Stimulated activated naive CD8-positive, alpha-beta T cell treated with anti-CD3 and anti-CD28 coated beads, Interleukin-15, Interleukin-2, amounts not matched to agents 100 ng/mL and 50 ng/mL, for 24 hours (primary cell): ENCODE measurements at regions not wholly inside any gene's neighbourhood (a gene's known extent, or its start where the extent isn't known, plus 50 kb on each side); places are given as distances from the start of the nearest gene placed in this dataset.
"Not testable (repeated sequence)": the region's sequence is repeated elsewhere in the genome, so short reads cannot be mapped to it uniquely, and the experiment has no call there.

ENCODE experiments used
- H3K27ac Mint-ChIP-seq: one replicate; pipeline ENCODE4 v1.8.0; 2021; ENCODE audit warnings: mild to moderate bottlenecking, mixed read lengths
- H3K27me3 Mint-ChIP-seq: one replicate; pipeline ENCODE4 v1.8.0; 2021; ENCODE audit warnings: mixed read lengths
- H3K36me3 Mint-ChIP-seq: one replicate; pipeline ENCODE4 v1.8.0; 2021; ENCODE audit warnings: low read depth, mixed read lengths
- H3K4me1 Mint-ChIP-seq: one replicate; pipeline ENCODE4 v1.8.0; 2021; ENCODE audit warnings: low read depth, mixed read lengths
- H3K4me3 Mint-ChIP-seq: one replicate; pipeline ENCODE4 v1.8.0; 2021; ENCODE audit warnings: mild to moderate bottlenecking, mixed read lengths
- H3K9me3 Mint-ChIP-seq: one replicate; pipeline ENCODE4 v1.8.0; 2021; ENCODE audit warnings: mixed read lengths

GRCh38 chr2:160736148-160737028 lies 242.8 kb upstream of the RBMS1 start:
- Mint-ChIP-seq H3K9me3 (no peaks in the 10 kb centered on the region), H3K4me1 (no peaks in the 10 kb centered on the region), H3K36me3 (no peaks in the 10 kb centered on the region), H3K4me3 (no peak overlapping the region), H3K27me3 (peaks cover 6% of the 10 kb centered on the region), H3K27ac (no peak overlapping the region)

DNA sequence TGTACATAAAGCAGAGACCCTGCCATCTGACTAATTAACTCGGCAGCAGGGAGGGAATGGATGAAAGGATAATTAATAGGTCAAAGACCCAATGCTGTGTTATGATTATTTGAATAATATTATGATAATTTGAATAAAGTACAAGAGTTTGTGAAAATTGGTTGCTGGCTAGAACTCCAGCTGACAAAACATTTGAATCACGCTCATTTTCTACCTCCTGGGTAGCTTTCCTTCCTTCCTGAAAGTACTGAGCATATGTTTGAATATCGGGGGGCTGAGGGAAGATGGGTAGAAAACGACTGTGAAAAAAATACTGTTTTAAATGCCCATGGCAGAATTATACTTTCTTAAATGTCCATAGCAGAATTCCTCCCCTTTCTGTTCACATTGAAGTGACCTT lies 243.6 kb upstream of the RBMS1 start:
- H3K4me1 Mint-ChIP-seq = no peaks in the 10 kb centered on the region
- H3K4me3 Mint-ChIP-seq = no peak overlapping the region
- no peaks in the 10 kb centered on the region for H3K9me3 Mint-ChIP-seq
- H3K27me3 Mint-ChIP-seq = peaks cover 6% of the 10 kb centered on the region
- no peak overlapping the region for H3K27ac Mint-ChIP-seq
- H3K36me3 Mint-ChIP-seq = no peaks in the 10 kb centered on the region

DNA sequence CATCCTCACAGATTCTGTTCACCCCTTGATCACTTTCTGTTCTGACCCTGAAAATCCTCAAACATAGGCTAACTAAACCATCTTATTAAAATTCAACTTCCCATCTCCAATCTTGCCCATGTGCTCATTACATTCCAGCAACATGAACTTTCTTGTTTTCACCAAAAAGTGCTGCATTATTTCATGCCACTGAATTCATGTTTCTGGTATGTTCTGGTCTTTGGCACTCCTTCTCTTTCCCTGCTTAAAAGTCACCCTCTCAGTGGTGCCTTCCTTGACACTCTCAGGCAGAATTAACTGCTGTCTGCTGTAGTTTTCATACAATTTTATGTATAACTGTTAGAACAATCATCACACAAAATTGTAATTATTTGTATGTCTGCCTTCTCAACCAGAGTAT lies 247.7 kb upstream of the RBMS1 start:
- H3K9me3 Mint-ChIP-seq = no peaks in the 10 kb centered on the region

DNA sequence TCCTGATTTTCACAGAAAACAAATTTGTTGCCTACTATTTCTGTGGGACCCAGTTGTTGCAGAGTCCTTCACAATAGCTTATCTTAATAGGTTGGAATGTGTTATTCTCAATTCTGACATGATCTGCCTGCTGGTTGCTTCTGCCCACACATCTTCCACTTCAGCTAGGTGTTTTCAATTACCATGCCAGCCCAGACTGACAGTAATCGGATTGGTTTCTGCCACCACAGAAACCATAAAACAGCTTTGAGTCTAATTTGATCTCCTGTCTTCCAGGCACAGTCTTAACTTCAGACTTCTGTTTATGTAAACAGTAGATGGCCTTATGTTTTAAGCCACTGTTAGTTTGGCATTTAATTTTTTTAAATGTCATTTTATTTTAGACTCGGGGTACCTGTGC lies 248.2 kb upstream of the RBMS1 start:
- H3K27me3 Mint-ChIP-seq = peaks cover 3% of the 10 kb centered on the region
- no peaks in the 10 kb centered on the region for H3K36me3 Mint-ChIP-seq
- H3K4me1 Mint-ChIP-seq = no peaks in the 10 kb centered on the region
- no peaks in the 10 kb centered on the region for H3K9me3 Mint-ChIP-seq
- no peak overlapping the region for H3K4me3 Mint-ChIP-seq
- no peak overlapping the region for H3K27ac Mint-ChIP-seq

More for the DNA sequence above, 247.7 kb upstream of the RBMS1 start:
- H3K4me1 Mint-ChIP-seq = no peaks in the 10 kb centered on the region
- no peak overlapping the region for H3K27ac Mint-ChIP-seq
- peaks cover 2% of the 10 kb centered on the region for H3K27me3 Mint-ChIP-seq
- H3K4me3 Mint-ChIP-seq = no peak overlapping the region
- no peaks in the 10 kb centered on the region for H3K36me3 Mint-ChIP-seq

DNA sequence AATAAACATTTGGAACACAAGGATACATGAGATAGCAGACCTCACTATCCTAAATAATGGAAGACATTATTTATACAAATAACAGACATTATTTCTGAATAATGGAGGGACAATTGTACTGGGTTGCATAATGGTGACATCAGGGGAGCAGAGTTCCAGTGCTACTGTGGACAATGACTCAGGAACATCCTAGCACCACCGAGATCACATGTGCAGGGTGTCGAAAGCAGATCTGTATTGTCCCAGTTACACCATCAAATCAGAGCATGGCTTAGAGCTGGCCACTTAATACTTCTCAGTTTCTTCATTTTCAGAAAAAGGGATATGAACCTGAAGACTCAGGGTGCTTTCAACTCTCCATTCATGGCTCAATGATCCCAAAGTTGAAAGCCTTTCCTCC lies 249.1 kb upstream of the RBMS1 start:
- Mint-ChIP-seq H3K27me3 (peaks cover 3% of the 10 kb centered on the region), H3K4me1 (no peaks in the 10 kb centered on the region), H3K4me3 (no peak overlapping the region), H3K27ac (no peak overlapping the region), H3K9me3 (no peaks in the 10 kb centered on the region), H3K36me3 (no peaks in the 10 kb centered on the region)

DNA sequence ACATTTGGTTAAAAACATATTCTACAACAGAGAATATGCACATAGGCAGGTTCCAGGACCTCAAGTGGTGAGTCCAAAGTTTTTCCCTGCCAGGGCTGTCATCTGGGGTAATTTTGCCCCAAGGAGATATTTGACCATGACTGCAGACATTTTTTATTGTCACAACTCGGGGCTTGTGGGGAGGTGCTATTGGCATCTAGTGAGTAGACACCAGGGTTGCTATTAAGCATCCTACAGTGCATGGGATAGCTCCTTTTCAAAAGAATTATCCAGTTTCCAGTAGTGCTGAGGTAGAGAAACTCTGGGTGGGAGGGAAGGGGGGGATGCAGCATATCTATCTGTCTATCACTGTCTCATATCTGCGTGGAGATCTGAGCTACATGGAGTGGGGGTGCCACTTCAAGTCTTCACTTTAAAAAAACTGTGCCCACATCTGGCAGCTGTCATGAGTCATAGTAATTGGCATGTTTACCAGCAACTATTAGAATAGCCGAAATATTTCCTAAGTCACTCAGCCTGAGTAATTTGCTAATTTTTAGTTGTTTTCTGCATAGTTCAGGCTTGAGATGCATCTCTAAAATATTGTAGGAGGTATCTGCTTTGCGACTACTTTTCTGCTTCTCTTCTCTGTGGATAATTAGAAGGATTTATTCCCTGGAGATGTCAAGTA lies 254.0 kb upstream of the RBMS1 start:
- Mint-ChIP-seq H3K9me3 (no peaks in the 10 kb centered on the region), H3K36me3 (no peaks in the 10 kb centered on the region)

GRCh38 chr2:160751021-160751420 lies 257.4 kb upstream of the RBMS1 start:
- no peak overlapping the region for H3K4me3 Mint-ChIP-seq
- peaks cover 15% of the 10 kb centered on the region for H3K27me3 Mint-ChIP-seq
- peaks cover 9% of the 10 kb centered on the region for H3K36me3 Mint-ChIP-seq
- peaks cover 9% of the 10 kb centered on the region for H3K4me1 Mint-ChIP-seq
- peaks cover 12% of the 10 kb centered on the region for H3K9me3 Mint-ChIP-seq
- no peak overlapping the region for H3K27ac Mint-ChIP-seq

More for the DNA sequence above, 254.0 kb upstream of the RBMS1 start:
- H3K27me3 Mint-ChIP-seq = peaks cover 15% of the 10 kb centered on the region
- no peak overlapping the region for H3K4me3 Mint-ChIP-seq
- peaks cover 6% of the 10 kb centered on the region for H3K4me1 Mint-ChIP-seq
- no peak overlapping the region for H3K27ac Mint-ChIP-seq

DNA sequence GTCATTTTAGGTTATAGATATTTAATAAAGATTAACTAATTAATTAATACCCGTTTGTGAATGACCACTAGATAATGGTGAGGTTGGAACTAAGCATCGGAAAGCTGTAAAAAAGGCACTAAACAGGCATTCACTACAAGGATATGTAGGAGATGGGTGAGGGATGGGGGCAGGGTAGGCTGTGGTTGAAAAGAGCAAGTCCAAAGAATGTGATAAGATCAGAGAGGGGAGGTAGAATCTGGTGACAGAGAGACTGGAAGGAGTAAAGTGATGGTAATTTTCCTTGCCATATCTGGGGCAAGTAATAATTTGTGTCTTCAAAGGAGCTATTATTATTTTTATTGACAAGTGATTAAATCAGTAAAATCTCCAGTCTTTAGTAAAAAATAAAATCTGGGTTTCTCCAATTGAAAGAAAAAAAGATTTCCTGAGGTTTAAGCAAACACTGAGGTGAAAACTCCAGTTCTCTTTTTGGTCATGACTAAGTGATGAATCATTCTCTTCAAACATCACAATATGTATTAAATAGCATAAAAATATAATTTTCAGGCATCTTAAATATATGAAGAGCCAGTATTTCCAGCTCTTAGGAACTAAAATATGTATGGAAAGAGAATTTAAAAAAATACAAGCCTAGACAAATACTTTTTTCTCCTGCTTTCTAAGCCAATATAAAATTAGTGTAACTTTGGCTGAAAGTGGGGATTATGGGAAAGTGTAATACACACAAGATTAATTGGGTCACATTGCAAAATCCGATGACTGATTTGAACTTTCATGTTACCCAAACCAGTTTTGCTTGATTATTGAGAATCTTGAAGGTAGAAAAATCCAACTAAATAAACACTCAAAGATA lies 259.1 kb upstream of the RBMS1 start:
- Mint-ChIP-seq H3K4me3 (no peak overlapping the region), H3K27ac (peak overlapping the region; percentile 34), H3K9me3 (peaks cover 12% of the 10 kb centered on the region), H3K4me1 (peaks cover 9% of the 10 kb centered on the region), H3K36me3 (peaks cover 9% of the 10 kb centered on the region), H3K27me3 (peaks cover 12% of the 10 kb centered on the region)

- H3K36me3 Mint-ChIP-seq = peaks cover 9% of the 10 kb centered on the region
- H3K4me1 Mint-ChIP-seq = peaks cover 9% of the 10 kb centered on the region
- H3K4me3 Mint-ChIP-seq = no peak overlapping the region
- H3K27ac Mint-ChIP-seq = no peak overlapping the region
- peaks cover 12% of the 10 kb centered on the region for H3K9me3 Mint-ChIP-seq
- peaks cover 12% of the 10 kb centered on the region for H3K27me3 Mint-ChIP-seq
Observed at GRCh38 chr2:160753331-160753654, 259.7 kb upstream of the RBMS1 start.

DNA sequence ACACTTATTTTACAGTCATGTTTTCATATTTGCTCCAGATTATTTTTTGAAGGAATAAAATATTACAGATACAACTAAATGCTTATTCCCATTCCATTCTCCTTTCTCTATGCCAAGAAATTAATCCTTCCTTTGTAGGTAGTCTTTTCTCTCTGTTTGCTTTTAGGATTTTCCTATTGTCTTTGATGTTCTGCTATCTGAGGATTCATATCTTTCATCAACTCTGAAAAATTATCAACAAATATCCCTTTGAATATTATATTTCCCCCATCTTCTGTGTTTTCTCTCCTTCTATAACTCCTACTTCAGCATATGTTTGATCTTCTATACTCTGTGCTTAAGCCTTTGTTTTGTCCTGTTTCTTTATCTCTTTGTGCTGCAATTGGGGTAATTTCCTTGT lies 260.4 kb upstream of the RBMS1 start:
- H3K4me1 Mint-ChIP-seq = peaks cover 9% of the 10 kb centered on the region
- peaks cover 12% of the 10 kb centered on the region for H3K27me3 Mint-ChIP-seq
- H3K27ac Mint-ChIP-seq = no peak overlapping the region
- H3K4me3 Mint-ChIP-seq = no peak overlapping the region
- H3K9me3 Mint-ChIP-seq = peaks cover 12% of the 10 kb centered on the region
- H3K36me3 Mint-ChIP-seq = peaks cover 9% of the 10 kb centered on the region

DNA sequence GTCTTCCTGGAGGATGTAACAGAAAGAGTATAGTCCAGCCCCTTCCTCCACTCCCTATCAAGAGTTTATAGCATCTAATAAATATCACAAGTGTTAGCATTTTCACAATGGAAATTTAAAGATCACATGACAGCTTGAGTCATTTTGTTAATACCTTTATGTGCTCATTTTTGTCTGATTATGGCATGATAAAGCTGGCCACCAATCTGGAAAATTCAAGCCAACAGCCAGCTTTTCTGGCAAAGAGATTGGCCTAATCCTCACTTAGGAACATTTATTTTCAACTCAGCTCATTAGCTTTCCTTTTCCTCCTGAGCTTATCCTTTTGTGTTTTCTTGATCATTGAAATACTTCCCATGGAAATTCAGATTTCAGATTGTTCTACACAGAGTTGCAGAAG lies 262.9 kb upstream of the RBMS1 start:
- Mint-ChIP-seq H3K4me3 (no peak overlapping the region), H3K9me3 (peaks cover 13% of the 10 kb centered on the region), H3K27me3 (no peaks in the 10 kb centered on the region), H3K27ac (no peak overlapping the region), H3K36me3 (peaks cover 9% of the 10 kb centered on the region), H3K4me1 (peaks cover 9% of the 10 kb centered on the region)

GRCh38 chr2:160762493-160763128 lies 269.0 kb upstream of the RBMS1 start:
- not testable (repeated sequence) for H3K27me3 Mint-ChIP-seq, H3K4me3 Mint-ChIP-seq, H3K4me1 Mint-ChIP-seq, H3K36me3 Mint-ChIP-seq, H3K27ac Mint-ChIP-seq
- H3K9me3 Mint-ChIP-seq = peaks cover 13% of the 10 kb centered on the region

DNA sequence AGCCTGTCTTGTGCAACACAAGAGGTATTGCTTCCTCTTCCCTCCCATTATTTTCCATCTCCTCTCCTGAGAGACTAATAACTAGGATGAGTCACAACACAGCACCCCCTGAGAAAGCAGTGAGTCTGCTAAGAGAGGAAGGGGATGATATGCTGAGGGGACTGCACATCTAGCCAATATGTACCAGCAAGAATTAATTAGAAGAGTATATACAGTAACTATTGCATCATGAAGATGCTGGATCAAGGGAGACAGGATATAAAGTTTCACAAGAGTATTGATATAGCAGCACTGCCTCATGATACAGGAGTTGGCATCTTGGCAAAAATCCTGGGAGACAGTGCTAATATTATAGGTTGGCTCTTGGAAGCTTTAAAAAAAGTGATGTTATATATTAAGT lies 289.9 kb upstream of the RBMS1 start:
- Mint-ChIP-seq H3K36me3 (no peaks in the 10 kb centered on the region), H3K27ac (no peak overlapping the region), H3K4me3 (no peak overlapping the region), H3K27me3 (no peaks in the 10 kb centered on the region), H3K9me3 (peaks cover 9% of the 10 kb centered on the region), H3K4me1 (no peaks in the 10 kb centered on the region)

- Mint-ChIP-seq H3K36me3 (no peaks in the 10 kb centered on the region), H3K4me1 (no peaks in the 10 kb centered on the region), H3K27me3 (no peaks in the 10 kb centered on the region)
Observed at GRCh38 chr2:160784034-160784433, 290.4 kb upstream of the RBMS1 start.

More at GRCh38 chr2:160784034-160784433, 290.4 kb upstream of the RBMS1 start:
- Mint-ChIP-seq H3K9me3 (peaks cover 6% of the 10 kb centered on the region), H3K4me3 (no peak overlapping the region), H3K27ac (no peak overlapping the region)
